ENCODE measurements at regions not wholly inside any gene's neighbourhood (a gene's known extent, or its start where the extent isn't known, plus 50 kb on each side); places are given as distances from the start of the nearest gene placed in this dataset.

DNA sequence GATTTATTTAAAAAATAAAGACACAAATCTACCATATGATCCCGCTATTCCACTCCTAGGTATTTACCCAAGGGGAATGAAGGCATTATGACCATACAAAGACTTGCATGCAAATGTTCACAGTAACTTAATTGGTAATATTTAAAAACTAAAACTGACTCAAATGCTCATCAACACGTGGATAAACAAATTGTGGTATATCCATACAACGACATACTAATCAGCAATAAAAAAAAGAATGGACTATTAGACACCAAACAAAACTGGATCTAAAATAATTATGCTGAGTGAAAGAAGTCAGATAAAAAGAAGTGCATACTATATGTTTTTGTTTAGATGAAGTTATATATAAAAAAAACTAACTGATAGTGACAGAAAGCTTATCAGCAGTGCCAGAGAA lies 428.3 kb downstream of the ZEB2 start:
- H3K23me2 ChIP-seq (ENCODE audit: insufficient read length, low read depth, low read length, poor library complexity, severe bottlenecking): no peaks in the 10 kb centered on the region
- H2AFZ ChIP-seq (ENCODE audit: low read length): no peak overlapping the region
- H4K5ac ChIP-seq (ENCODE audit: insufficient read length, low read depth, low read length): no peak overlapping the region
- H3K56ac ChIP-seq (ENCODE audit: insufficient read length, low read depth, low read length): no peak overlapping the region
- Mint-ChIP-seq H3K9me3 (peaks cover 3 to 6% of the 10 kb centered on the region in 2 experiments; a peak in 2 of 5 replicates), H3K36me3 (ENCODE audit: insufficient read depth in 1 of 3, low read depth in 3 of 3) (peaks cover 2 to 4% (median 3%) of the 10 kb centered on the region in 3 experiments; a peak in 3 of 7 replicates), H3K4me3 (no peak overlapping the region), H3K27ac (no peak overlapping the region), H3K27me3 (ENCODE audit: low read depth) (no peaks in the 10 kb centered on the region), H3K4me1 (no peaks in the 10 kb centered on the region)
- no peak overlapping the region for H2BK15ac ChIP-seq (ENCODE audit: low read depth, low read length)
- TF ChIP-seq, protein P1, sequence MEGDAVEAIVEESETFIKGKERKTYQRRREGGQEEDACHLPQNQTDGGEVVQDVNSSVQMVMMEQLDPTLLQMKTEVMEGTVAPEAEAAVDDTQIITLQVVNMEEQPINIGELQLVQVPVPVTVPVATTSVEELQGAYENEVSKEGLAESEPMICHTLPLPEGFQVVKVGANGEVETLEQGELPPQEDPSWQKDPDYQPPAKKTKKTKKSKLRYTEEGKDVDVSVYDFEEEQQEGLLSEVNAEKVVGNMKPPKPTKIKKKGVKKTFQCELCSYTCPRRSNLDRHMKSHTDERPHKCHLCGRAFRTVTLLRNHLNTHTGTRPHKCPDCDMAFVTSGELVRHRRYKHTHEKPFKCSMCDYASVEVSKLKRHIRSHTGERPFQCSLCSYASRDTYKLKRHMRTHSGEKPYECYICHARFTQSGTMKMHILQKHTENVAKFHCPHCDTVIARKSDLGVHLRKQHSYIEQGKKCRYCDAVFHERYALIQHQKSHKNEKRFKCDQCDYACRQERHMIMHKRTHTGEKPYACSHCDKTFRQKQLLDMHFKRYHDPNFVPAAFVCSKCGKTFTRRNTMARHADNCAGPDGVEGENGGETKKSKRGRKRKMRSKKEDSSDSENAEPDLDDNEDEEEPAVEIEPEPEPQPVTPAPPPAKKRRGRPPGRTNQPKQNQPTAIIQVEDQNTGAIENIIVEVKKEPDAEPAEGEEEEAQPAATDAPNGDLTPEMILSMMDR (conservative IDR thresholded peaks at IDR 0.05): no peak
- no peak overlapping the region for H3K27ac ChIP-seq (ENCODE audit: insufficient read length, low read depth, low read length)
- no peaks in the 10 kb centered on the region for H4K20me1 ChIP-seq (ENCODE audit: control insufficient read depth, insufficient read depth, insufficient read length)
- no peaks in the 10 kb centered on the region for H3K9me3 ChIP-seq (ENCODE audit: control insufficient read depth, low read depth, low read length)
- H3T11ph ChIP-seq (ENCODE audit: low read length): no peak overlapping the region
- no peak overlapping the region for H2BK5ac ChIP-seq (ENCODE audit: insufficient read length, low read length)
- no peaks in the 10 kb centered on the region for H3K4me1 ChIP-seq (ENCODE audit: insufficient read depth, low read length)
- H2BK120ac ChIP-seq (ENCODE audit: low read depth, low read length, poor library complexity, severe bottlenecking): no peak overlapping the region
- H3K23ac ChIP-seq (ENCODE audit: insufficient read length, low read depth, low read length): no peak overlapping the region
- no peak overlapping the region for H3K9ac ChIP-seq (ENCODE audit: extremely low read depth, insufficient read length, low read length)
- no peaks in the 10 kb centered on the region for H3K79me1 ChIP-seq (ENCODE audit: insufficient read depth, low read depth, low read length, poor library complexity, severe bottlenecking)
- H2BK20ac ChIP-seq (ENCODE audit: low read depth, low read length, poor library complexity, severe bottlenecking): no peak overlapping the region
- H4K8ac ChIP-seq (replicated peaks; ENCODE audit: insufficient read length, low read depth, low read length): no peak overlapping the region
- DNase-seq: no peak
- no peaks in the 10 kb centered on the region for H3K79me2 ChIP-seq (ENCODE audit: insufficient read depth, low read length)
- no peak overlapping the region for H2AK5ac ChIP-seq (ENCODE audit: insufficient read length, low read length)
- no peak overlapping the region for H3K14ac ChIP-seq (ENCODE audit: insufficient read depth, low read length)
- no peaks in the 10 kb centered on the region for H3K27me3 ChIP-seq (ENCODE audit: insufficient read depth, low read length)
- no CpG with 5 or more reads among the region's 3 CpGs for WGBS (ENCODE audit: extremely low coverage, insufficient read length, low lambda C conversion rate)
- H3K18ac ChIP-seq (ENCODE audit: insufficient read length, low read depth, low read length): no peak overlapping the region
- no peak overlapping the region for H4K91ac ChIP-seq (ENCODE audit: insufficient read length, low read depth, low read length)
- H3K4me2 ChIP-seq (ENCODE audit: insufficient read depth, insufficient read length, low read length): no peak overlapping the region
- H3K4ac ChIP-seq (ENCODE audit: low read depth, low read length): no peak overlapping the region
- no peak overlapping the region for H2BK12ac ChIP-seq (ENCODE audit: insufficient read length, low read depth, low read length)

Data from H9 (cell line).